Naive B cell (primary cell): ENCODE measurements at regions not wholly inside any gene's neighbourhood (a gene's known extent, or its start where the extent isn't known, plus 50 kb on each side); places are given as distances from the start of the nearest gene placed in this dataset.

Source experiments
- ATAC-seq, 2 donors: fragments of 150-1000 bp; cut with Tn5 transposase; 2 replicates each; pipeline ENCODE4 v1.10.0; 2021; ENCODE audit warnings: low read depth in 2 of 2, mild to moderate bottlenecking in 2 of 2, moderate library complexity in 2 of 2
- DNase-seq: peaks from one replicate; pipeline ENCODE4 v3.0.0; 2022
- H3K27ac Mint-ChIP-seq, 6 donors: one replicate each; pipeline ENCODE4 v1.8.0; 2020 to 2022; ENCODE audit warnings: mild to moderate bottlenecking in 6 of 6, mixed read lengths in 6 of 6, moderate library complexity in 5 of 6, inconsistent platforms in 2 of 6
- H3K27me3 Mint-ChIP-seq, 3 donors: one replicate each; pipeline ENCODE4 v1.8.0; 2021 to 2022; ENCODE audit warnings: mixed read lengths in 3 of 3, mild to moderate bottlenecking in 1 of 3
- H3K36me3 Mint-ChIP-seq, 2 donors: one replicate each; pipeline ENCODE4 v1.8.0; 2020 to 2022; ENCODE audit warnings: mixed read lengths in 2 of 2, inconsistent platforms in 1 of 2, mild to moderate bottlenecking in 1 of 2
- H3K4me1 Mint-ChIP-seq, 3 donors: one replicate each; pipeline ENCODE4 v1.8.0; 2020 to 2022; ENCODE audit warnings: mixed read lengths in 3 of 3, inconsistent platforms in 1 of 3, mild to moderate bottlenecking in 1 of 3, moderate library complexity in 1 of 3
- H3K4me3 Mint-ChIP-seq, 8 donors: one replicate each; pipeline ENCODE4 v1.8.0; 2020 to 2022; ENCODE audit warnings: mild to moderate bottlenecking in 8 of 8, mixed read lengths in 8 of 8, moderate library complexity in 8 of 8, inconsistent platforms in 2 of 8
- H3K9me3 Mint-ChIP-seq, 7 donors: one replicate each; pipeline ENCODE4 v1.8.0; 2020 to 2022; ENCODE audit warnings: mixed read lengths in 7 of 7, mild to moderate bottlenecking in 5 of 7, inconsistent platforms in 2 of 7, moderate library complexity in 1 of 7

DNA sequence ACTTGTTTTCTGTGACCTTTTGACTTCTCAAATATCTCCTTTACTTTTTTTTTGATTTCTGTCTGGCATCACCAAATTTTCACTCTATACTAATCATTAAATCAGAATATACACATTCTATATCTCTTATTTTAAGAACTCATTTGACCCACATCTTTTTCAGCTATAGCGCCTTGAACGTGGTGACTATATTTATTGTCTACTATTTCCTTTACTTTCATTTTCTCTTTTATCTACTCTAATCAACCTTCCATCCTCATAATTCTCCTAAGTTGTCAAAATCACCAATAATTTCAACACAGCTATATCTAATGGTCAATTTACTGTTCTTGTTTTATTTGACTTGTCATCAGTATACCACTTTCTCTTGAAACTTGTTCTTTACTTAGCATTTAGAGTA, 119.0 kb upstream of the CBLB start:
- DNase-seq, result no peak
- H3K27me3 Mint-ChIP-seq, result no peaks in the 10 kb centered on the region
- peak overlapping the region in 6 of 8 donors; percentile 26 to 79 (median 44) for H3K4me3 Mint-ChIP-seq
- ATAC-seq, result no peak
- peaks cover 9 to 12% (median 11%) of the 10 kb centered on the region in 3 donors for H3K4me1 Mint-ChIP-seq
- H3K36me3 Mint-ChIP-seq, result peaks cover 0 to 23% of the 10 kb centered on the region in 2 donors
- H3K9me3 Mint-ChIP-seq, result peaks cover 14 to 30% (median 21%) of the 10 kb centered on the region in 7 donors
- H3K27ac Mint-ChIP-seq, result peak overlapping the region in 2 of 6 donors; percentile 6 to 25

DNA sequence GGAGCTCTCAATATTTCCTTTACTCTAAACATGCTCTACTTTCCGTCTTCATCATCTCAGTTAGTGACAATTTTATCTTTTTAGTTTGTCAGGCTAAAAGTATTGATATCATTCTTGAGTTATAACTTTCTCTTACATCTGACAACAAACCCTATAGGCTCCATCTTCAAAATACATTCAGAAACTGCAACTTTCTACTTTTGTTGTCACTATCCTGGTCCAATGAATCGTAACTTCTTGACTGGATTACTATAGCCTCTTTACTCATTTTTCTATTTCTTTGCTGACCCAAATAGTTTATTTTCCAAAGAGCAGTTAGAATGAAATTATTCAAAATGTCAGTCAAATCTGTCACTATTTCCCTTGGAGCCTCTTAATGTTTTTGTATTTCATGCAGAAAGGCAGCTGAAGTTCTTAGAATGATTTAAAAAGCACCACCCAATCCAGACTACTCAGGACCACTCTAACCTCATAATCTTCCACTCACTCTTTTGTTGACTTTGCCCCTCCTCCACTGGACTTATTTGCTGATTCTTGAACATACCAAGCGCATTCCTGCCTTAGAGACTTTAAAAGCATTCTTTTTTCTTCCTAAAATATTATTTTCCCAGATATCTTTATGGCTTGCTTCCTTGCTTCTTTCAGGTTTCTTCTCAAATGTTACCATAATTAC, 119.9 kb upstream of the CBLB start:
- peaks cover 15 to 29% (median 26%) of the 10 kb centered on the region in 7 donors for H3K9me3 Mint-ChIP-seq
- H3K27ac Mint-ChIP-seq, result peak overlapping the region in 1 of 6 donors; percentile 1
- no peak for DNase-seq
- peaks cover 9 to 12% (median 11%) of the 10 kb centered on the region in 3 donors for H3K4me1 Mint-ChIP-seq
- no peaks in the 10 kb centered on the region for H3K27me3 Mint-ChIP-seq
- peaks cover 0 to 23% of the 10 kb centered on the region in 2 donors for H3K36me3 Mint-ChIP-seq
- peak overlapping the region in 3 of 8 donors; percentile 34 to 52 (median 44) for H3K4me3 Mint-ChIP-seq
- no peak for ATAC-seq

DNA sequence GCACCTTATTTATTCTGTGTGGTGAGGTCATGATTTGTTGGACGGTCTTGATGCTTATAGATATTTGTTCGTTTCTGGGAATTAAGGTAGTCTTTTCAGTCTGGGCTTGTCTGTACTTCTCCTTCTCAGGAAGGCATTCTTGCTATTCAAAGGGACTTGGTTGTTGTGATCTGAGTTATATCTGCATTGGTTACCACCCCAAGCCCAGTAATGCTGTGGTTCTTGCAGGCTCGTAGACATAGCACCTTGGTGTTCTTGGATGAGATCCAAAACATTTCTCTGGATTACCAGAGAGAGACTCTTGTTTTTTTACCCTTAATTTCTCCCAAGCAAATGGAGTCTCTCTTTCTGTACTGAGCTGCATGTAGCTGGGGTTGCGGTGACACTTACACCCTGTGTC, 128.0 kb upstream of the CBLB start:
- Mint-ChIP-seq H3K27me3 (no peaks in the 10 kb centered on the region), H3K9me3 (peaks cover 11 to 44% (median 39%) of the 10 kb centered on the region in 7 donors), H3K4me1 (no peaks in the 10 kb centered on the region), H3K27ac (no peak overlapping the region), H3K4me3 (peak overlapping the region in 1 of 8 donors; percentile 25), H3K36me3 (peaks cover 19% of the 10 kb centered on the region in 2 donors)
- ATAC-seq (no peak), DNase-seq (no peak)

DNA sequence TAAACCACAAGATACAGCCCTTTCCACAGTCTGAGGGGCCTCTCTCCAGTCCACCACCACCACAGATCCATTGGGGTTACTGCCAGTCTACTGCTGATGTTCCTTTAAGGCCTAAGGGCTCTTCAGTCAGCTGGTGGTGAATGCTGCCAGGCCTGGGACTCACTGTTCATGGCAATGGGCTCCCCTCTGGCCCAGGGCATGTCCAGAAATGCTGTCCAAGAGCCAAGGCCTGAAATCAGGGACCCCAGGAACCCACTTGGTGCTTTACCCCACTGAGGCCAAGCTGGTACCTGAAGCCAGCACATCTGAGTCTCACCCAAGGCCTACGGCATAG, 128.6 kb upstream of the CBLB start:
- no peak for ATAC-seq
- Mint-ChIP-seq H3K27ac (no peak overlapping the region), H3K4me1 (no peaks in the 10 kb centered on the region), H3K9me3 (peaks cover 8 to 42% (median 34%) of the 10 kb centered on the region in 7 donors), H3K27me3 (no peaks in the 10 kb centered on the region), H3K36me3 (peaks cover 16 to 19% of the 10 kb centered on the region in 2 donors), H3K4me3 (no peak overlapping the region)
- DNase-seq, result no peak

DNA sequence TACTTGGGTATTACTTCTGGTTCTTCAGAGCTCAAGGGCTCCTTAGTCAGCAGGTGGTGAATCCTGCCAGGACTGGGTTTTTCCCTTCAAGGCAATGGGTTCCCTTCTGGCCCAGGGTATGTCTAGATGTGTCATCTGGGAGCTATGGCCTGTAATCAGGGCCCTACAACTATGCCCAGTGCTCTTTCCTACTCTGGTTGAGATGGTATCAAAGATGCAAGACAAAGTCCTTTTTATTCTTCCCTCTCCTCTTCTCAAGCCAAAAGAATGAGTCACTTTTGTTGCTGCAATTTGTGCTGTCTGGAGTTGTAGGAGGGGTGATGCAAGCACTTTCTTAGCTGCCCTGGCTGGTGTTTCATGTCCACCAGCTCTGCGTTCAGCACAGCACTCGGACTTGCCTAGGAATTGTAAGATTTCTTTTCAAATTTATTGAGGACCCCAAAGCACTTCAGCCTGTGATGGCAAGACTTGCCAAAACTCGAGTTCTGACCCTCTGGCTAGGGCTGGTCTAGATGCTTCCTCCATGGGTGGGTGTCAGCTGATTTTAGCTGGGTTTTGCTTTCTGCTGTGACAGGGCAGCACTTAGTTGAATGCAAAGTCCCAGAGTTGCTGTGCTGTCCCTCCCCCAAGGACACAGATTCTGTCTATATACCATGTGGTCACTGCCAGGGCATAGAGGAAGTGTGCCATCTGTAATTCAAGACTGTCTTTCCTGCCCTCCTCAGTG, 129.2 kb upstream of the CBLB start:
- ATAC-seq, result no peak

DNA sequence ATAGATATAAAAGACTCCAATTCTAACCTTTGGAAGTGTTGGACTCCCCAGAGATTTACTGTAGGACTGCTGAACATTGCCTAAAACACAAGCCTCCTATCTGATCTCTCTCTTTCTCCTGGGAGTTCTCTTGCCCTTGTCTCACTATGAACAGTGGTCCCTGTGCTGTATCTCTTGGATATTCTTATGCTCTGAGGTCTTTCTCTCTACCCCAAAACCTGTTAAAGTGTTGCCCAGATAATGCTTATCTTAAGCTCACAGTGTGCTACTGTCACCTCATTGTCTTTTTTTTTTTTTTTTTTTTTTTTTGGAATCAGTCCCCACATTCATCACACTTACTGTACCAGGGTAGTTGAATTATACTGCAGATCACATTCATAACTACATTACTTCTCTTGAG, 131.0 kb upstream of the CBLB start:
- Mint-ChIP-seq H3K27ac (peak overlapping the region in 1 of 6 donors; percentile 6), H3K36me3 (peaks cover 11 to 19% of the 10 kb centered on the region in 2 donors), H3K9me3 (peaks cover 5 to 35% (median 23%) of the 10 kb centered on the region in 7 donors), H3K4me1 (no peaks in the 10 kb centered on the region), H3K27me3 (no peaks in the 10 kb centered on the region), H3K4me3 (no peak overlapping the region)
- DNase-seq (no peak), ATAC-seq (no peak)

More for the DNA sequence above, 129.2 kb upstream of the CBLB start:
- DNase-seq, result no peak
- no peak overlapping the region for H3K27ac Mint-ChIP-seq
- H3K27me3 Mint-ChIP-seq, result no peaks in the 10 kb centered on the region
- H3K4me1 Mint-ChIP-seq, result no peaks in the 10 kb centered on the region
- no peak overlapping the region for H3K4me3 Mint-ChIP-seq
- H3K36me3 Mint-ChIP-seq, result peaks cover 11 to 19% of the 10 kb centered on the region in 2 donors
- peaks cover 5 to 37% (median 29%) of the 10 kb centered on the region in 7 donors for H3K9me3 Mint-ChIP-seq

DNA sequence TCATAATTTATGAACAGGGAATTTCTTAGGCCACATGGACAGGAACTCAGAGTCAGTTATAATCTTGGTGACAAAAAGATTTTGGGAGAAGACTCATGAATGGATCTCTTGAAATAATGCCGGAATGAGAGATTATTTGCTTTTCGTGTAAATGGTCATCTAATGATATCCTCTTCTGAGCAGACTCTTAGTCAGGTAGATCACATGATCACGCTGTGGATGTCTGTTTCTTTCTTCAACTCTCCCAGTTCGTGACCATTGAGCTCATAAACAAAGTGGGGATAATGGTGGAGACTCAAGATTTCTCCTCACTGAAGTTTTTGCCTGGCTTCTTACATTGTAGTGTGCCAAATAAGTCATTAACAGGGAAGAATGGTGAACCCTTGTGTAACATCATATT, 133.1 kb upstream of the CBLB start:
- no peaks in the 10 kb centered on the region for H3K4me1 Mint-ChIP-seq
- no peak overlapping the region for H3K4me3 Mint-ChIP-seq
- ATAC-seq, result no peak
- no peak for DNase-seq
- H3K27ac Mint-ChIP-seq, result no peak overlapping the region
- peaks cover 0 to 25% (median 17%) of the 10 kb centered on the region in 7 donors for H3K9me3 Mint-ChIP-seq
- no peaks in the 10 kb centered on the region for H3K27me3 Mint-ChIP-seq
- peaks cover 2 to 13% of the 10 kb centered on the region in 2 donors for H3K36me3 Mint-ChIP-seq

DNA sequence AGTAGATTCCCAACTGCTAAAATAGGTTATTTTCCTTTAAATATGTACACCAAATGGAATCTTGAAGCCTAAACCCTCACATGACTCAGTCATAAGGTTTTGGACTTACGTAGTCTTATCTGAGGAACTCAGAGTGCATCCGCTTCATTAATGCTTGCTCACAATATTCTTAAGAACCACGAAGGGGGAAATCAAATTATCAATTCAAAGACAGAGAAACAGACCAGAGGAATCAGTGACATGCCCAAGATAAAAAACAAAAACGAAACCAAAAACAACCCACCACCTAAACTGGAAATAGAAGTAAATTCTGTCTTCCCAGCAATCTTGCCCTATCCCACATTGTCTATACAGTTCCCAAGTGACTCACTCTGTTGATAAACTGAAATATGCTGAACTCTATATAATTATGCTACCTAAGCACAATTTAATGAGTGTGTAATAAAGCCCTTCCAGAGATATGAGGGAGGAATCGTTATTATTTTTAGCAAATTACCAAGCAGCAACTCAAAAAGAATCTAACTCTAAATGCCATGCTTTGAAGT, 135.4 kb upstream of the CBLB start:
- Mint-ChIP-seq H3K4me3 (no peak overlapping the region), H3K27ac (no peak overlapping the region), H3K36me3 (peaks cover 0 to 8% of the 10 kb centered on the region in 2 donors), H3K9me3 (peaks cover 0 to 13% (median 7%) of the 10 kb centered on the region in 7 donors), H3K27me3 (no peaks in the 10 kb centered on the region), H3K4me1 (no peaks in the 10 kb centered on the region)
- DNase-seq, result no peak
- no peak for ATAC-seq

DNA sequence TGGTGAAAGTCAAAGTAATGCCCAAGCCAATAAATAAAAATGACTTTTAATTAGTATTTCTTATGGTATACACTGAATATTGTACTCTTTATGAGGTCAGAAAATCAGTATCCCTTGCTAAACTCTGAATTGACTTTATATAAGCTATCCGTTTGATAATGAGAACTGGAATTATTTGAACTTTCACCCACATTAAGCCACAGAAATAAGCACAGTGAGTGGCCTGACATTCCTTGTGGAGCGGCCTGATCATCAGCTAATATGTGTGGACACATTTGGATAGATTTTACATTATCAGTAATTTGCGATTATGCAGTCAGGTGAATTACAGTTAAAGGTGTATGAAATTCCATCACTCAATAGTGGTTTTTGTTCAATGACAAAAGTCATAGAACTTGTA, 136.0 kb upstream of the CBLB start:
- Mint-ChIP-seq H3K9me3 (peaks cover 0 to 6% (median 2%) of the 10 kb centered on the region in 7 donors), H3K36me3 (peaks cover 0 to 2% of the 10 kb centered on the region in 2 donors), H3K27ac (no peak overlapping the region), H3K4me1 (no peaks in the 10 kb centered on the region), H3K4me3 (no peak overlapping the region), H3K27me3 (no peaks in the 10 kb centered on the region)
- ATAC-seq (no peak), DNase-seq (no peak)

DNA sequence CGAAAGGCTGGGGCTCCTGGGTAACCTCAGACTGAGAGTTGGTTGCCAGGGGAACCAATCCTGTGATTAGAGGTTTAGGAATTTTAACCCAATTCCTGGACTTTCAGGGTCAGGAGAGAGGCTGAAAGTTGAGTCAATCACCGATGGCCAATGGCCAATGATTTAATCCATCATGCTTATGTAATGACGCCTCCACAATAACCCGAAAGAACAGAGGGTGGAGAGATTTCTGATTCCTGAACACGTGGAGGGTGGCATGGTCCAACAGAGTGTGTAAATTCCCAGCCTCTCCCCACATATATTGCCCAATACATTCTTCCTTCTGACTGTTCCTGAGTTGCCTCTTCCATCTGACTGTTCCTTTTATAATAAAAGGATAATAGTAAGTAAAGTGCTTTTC, 137.2 kb upstream of the CBLB start:
- no peak for DNase-seq
- ATAC-seq, result no peak
- Mint-ChIP-seq H3K4me1 (no peaks in the 10 kb centered on the region), H3K36me3 (no peaks in the 10 kb centered on the region), H3K27me3 (no peaks in the 10 kb centered on the region), H3K27ac (no peak overlapping the region), H3K9me3 (no peaks in the 10 kb centered on the region), H3K4me3 (no peak overlapping the region)

DNA sequence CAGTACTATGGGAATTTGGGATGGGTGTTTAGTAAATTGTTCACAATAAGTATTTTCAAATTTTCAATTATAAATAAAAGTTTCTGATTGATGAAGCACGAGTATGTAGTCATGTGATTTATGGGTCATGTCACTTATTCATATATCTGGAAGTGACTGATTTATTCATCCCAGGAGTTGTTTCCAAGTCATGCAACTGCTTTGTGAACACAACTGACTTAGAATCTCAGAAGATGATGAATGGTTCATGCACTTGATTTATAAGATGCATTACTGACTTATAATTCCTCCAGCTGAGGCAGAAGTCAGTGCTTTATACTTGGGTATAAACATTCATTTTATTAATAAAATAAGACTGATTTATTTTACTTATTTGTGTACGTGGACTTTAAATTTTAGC, 137.8 kb upstream of the CBLB start:
- no peak for ATAC-seq
- H3K36me3 Mint-ChIP-seq, result no peaks in the 10 kb centered on the region
- H3K27me3 Mint-ChIP-seq, result no peaks in the 10 kb centered on the region
- no peaks in the 10 kb centered on the region for H3K4me1 Mint-ChIP-seq
- H3K4me3 Mint-ChIP-seq, result no peak overlapping the region
- no peaks in the 10 kb centered on the region for H3K9me3 Mint-ChIP-seq
- no peak for DNase-seq
- H3K27ac Mint-ChIP-seq, result no peak overlapping the region

DNA sequence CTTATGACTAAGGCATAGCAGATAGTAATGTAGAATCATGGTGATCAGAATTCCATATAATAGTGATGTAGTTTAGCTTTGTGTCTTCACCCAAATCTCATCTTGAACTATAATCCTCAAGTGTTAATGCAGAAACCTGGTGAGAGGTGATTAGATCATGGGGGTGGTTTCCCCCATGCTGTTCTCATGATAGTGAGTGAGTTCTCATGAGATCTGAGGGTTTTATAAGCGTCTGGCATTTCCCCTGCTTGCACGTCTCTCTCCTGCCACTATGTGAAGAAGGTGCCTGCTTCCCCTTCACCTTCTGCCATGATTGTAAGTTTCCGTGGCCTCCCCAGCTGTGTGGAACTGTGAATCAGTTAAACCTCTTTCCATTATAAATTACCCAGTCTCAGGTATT, 138.7 kb upstream of the CBLB start:
- DNase-seq (no peak), ATAC-seq (no peak)
- Mint-ChIP-seq H3K9me3 (no peaks in the 10 kb centered on the region), H3K27ac (no peak overlapping the region), H3K36me3 (no peaks in the 10 kb centered on the region), H3K27me3 (no peaks in the 10 kb centered on the region), H3K4me1 (no peaks in the 10 kb centered on the region), H3K4me3 (no peak overlapping the region)

DNA sequence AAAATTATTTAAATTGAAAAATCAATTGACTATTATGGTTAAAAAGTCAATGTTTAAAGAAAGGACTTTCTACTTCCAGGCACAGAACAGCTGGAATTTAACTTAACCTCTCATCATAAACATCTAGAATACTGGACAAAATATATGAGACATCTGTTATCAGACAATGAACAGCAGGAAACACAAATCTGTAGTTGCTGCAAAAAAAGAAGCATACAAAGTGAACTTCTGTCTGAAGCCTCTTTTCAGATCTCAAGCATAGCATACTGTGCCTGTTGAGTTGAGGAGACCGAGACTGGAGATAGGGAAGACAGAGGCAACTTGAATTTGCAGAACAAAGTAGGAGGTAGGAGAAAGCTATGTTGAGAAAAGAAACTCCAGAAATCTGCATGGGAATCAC, 140.0 kb upstream of the CBLB start:
- H3K36me3 Mint-ChIP-seq, result no peaks in the 10 kb centered on the region
- H3K9me3 Mint-ChIP-seq, result no peaks in the 10 kb centered on the region
- H3K27me3 Mint-ChIP-seq, result no peaks in the 10 kb centered on the region
- no peak overlapping the region for H3K27ac Mint-ChIP-seq
- ATAC-seq (no peak), DNase-seq (no peak)
- H3K4me1 Mint-ChIP-seq, result no peaks in the 10 kb centered on the region
- no peak overlapping the region for H3K4me3 Mint-ChIP-seq

DNA sequence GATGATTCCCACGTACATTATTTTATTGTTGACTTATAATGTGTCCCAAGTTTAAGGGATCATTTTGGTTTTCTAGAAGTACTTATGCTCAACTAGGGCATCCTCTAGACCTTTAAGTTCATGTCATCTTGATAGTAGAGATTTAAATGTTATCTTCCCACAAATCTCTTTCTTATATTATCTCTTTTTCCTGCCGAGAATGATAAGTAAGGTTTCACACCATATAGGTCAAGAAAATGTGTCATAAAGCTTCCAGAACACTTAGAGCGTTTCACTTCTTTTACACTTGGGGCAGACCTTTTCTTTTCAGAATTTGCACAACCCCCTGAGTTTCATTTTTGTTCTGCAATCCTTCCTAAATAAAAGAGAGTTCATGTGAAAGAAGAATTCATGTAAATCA, 142.0 kb upstream of the CBLB start:
- Mint-ChIP-seq H3K27ac (no peak overlapping the region), H3K36me3 (peaks cover 0 to 7% of the 10 kb centered on the region in 2 donors), H3K4me1 (peaks cover 7 to 13% (median 13%) of the 10 kb centered on the region in 3 donors), H3K9me3 (no peaks in the 10 kb centered on the region), H3K27me3 (no peaks in the 10 kb centered on the region), H3K4me3 (no peak overlapping the region)
- DNase-seq (no peak), ATAC-seq (no peak)
